SU-DHL-6 (cell line): ENCODE measurements at regions not wholly inside any gene's neighbourhood (a gene's known extent, or its start where the extent isn't known, plus 50 kb on each side); places are given as distances from the start of the nearest gene placed in this dataset.

ENCODE experiments used
- CTCF ChIP-seq: fragments of 200-600 bp; sonication (generic); IDR thresholded peaks from one replicate; pipeline ENCODE4 v1.5.1; 2017; ENCODE audit warnings: antibody characterized with exemption, mild to moderate bottlenecking, low read length, moderate library complexity; ENCODE audit not compliant: insufficient read depth, poor library complexity, severe bottlenecking
- EZH2phosphoT487 ChIP-seq: fragments of 200-600 bp; sonication (generic), shearing (Covaris generic); conservative IDR thresholded peaks from 2 replicates; pipeline ENCODE4 v1.6.1; 2018; ENCODE audit warnings: mild to moderate bottlenecking, antibody characterized with exemption, low read length, moderate library complexity, mixed read lengths

GRCh38 chr15:79773128-79773527 lies 123.7 kb downstream of the MTHFS start:
- TF ChIP-seq CTCF: no peak
- no peak for TF ChIP-seq EZH2phosphoT487
